ENCODE measurements at regions not wholly inside any gene's neighbourhood (a gene's known extent, or its start where the extent isn't known, plus 50 kb on each side); places are given as distances from the start of the nearest gene placed in this dataset.
A peak's percentile ranks its signal among the peaks of the same experiment; 100 is the strongest.

DNA sequence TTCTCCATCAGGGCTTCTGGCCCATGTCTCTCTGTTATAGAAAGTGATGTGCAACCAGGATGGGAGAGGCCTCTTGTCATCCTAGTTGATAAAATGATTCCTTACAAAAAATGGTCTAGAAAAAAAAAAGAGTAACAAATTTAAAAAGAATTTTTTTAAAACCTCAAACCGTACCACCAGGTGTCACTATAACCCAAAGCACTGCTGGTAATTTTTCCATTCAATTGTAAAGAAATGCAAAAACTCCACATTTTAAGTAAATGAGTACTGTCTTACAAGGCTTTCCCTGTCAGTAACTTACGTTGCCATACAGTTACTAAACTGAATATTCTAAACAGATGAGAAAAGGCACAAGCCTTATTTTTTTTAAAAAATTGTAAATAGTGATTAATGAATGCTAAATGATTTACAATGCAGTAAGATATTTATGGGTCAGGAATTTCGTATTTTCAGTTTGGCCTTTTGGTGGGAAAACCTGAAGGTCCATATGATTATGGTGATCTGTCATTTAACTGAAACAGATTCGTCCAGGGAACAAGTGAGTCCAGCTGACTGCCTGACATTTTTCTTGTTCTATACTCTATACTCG, 95.4 kb downstream of the OGFRL1 start:
- no peaks in the 10 kb centered on the region for H3K9me3 ChIP-seq (ENCODE audit: insufficient read depth, low read depth, low read length)
- no peaks in the 10 kb centered on the region for H3F3A ChIP-seq (ENCODE audit: low read depth)
- H3K4me1 ChIP-seq (ENCODE audit: insufficient read depth, low read length, poor library complexity, severe bottlenecking) = peaks cover 17% of the 10 kb centered on the region
- TF ChIP-seq EZH2phosphoT487 (IDR thresholded peaks at IDR 0.05; ENCODE audit: borderline replicate concordance) (no peak), CTCF (conservative IDR thresholded peaks at IDR 0.05; ENCODE audit: low read length) (peak; percentile 78)
- no peaks in the 10 kb centered on the region for H3K36me3 ChIP-seq (ENCODE audit: insufficient read depth, low read length)
- H4K20me1 ChIP-seq (ENCODE audit: insufficient read depth, low read length, poor library complexity, severe bottlenecking) = no peaks in the 10 kb centered on the region
- no peak overlapping the region for H3K9ac ChIP-seq (ENCODE audit: low read depth, low read length, poor library complexity, severe bottlenecking)
- H2AFZ ChIP-seq (ENCODE audit: low read length) = peak overlapping the region; percentile 59; the same call in 1 of the 2 replicates
- no peaks in the 10 kb centered on the region for H3K79me2 ChIP-seq (ENCODE audit: insufficient read depth, low read length)
- no peaks in the 10 kb centered on the region for H3K27me3 ChIP-seq (ENCODE audit: insufficient read depth, low read length, poor library complexity, severe bottlenecking)
- no peaks in the 10 kb centered on the region for H3K9me2 ChIP-seq (replicated peaks; ENCODE audit: low read depth, low read length)
- no peak overlapping the region for H3K4me3 ChIP-seq (ENCODE audit: low read length, poor library complexity, severe bottlenecking)
- peak overlapping the region; percentile 16 for H3K4me2 ChIP-seq (ENCODE audit: low read depth, low read length, poor library complexity, severe bottlenecking)

DNA sequence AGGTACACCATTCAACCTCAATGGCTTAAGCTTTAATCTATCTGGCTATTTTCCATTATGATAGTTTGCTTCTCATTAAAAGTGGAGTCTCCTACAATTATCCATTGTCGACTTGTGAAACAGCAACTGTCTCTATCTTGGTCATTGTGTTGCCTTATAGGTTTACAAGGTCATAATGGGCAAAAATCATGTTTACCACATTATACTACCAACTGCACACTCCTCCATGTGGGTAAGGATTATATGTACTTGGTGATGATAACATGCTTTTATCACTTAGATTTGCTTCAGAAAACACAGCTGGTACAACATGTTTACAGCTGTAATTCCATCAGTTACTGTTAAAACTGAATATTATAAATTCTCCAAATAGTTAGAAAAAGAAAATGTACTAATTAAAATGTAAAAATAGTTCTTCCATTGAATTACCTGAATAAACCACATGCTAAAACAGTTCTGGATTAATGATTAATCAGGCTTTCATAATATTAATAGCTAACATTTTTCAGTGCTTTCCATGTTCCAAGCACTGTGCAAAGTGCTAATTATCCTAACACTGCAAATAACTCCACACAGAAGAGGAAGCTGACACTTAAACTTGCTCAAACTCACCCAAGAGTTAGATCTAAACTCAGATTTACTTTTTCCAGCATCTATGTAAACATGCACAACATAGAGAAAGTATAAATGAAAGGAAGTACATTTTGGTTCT, 96.7 kb downstream of the OGFRL1 start:
- Histone ChIP-seq H3K27me3 (ENCODE audit: insufficient read depth, low read length, poor library complexity, severe bottlenecking) (no peaks in the 10 kb centered on the region), H3K4me2 (ENCODE audit: low read depth, low read length, poor library complexity, severe bottlenecking) (no peak overlapping the region), H2AFZ (ENCODE audit: low read length) (no peak overlapping the region), H4K20me1 (ENCODE audit: insufficient read depth, low read length, poor library complexity, severe bottlenecking) (no peaks in the 10 kb centered on the region), H3K9me2 (replicated peaks; ENCODE audit: low read depth, low read length) (no peaks in the 10 kb centered on the region), H3K36me3 (ENCODE audit: insufficient read depth, low read length) (no peaks in the 10 kb centered on the region), H3K4me3 (ENCODE audit: low read length, poor library complexity, severe bottlenecking) (no peak overlapping the region), H3K9me3 (ENCODE audit: insufficient read depth, low read depth, low read length) (no peaks in the 10 kb centered on the region), H3K9ac (ENCODE audit: low read depth, low read length, poor library complexity, severe bottlenecking) (no peak overlapping the region), H3K4me1 (ENCODE audit: insufficient read depth, low read length, poor library complexity, severe bottlenecking) (peaks cover 17% of the 10 kb centered on the region), H3F3A (ENCODE audit: low read depth) (no peaks in the 10 kb centered on the region), H3K79me2 (ENCODE audit: insufficient read depth, low read length) (no peaks in the 10 kb centered on the region)
- TF ChIP-seq EZH2phosphoT487 (IDR thresholded peaks at IDR 0.05; ENCODE audit: borderline replicate concordance) (no peak), CTCF (conservative IDR thresholded peaks at IDR 0.05; ENCODE audit: low read length) (no peak)

GRCh38 chr6:71386215-71386614, 97.6 kb downstream of the OGFRL1 start:
- H3K4me3 ChIP-seq (ENCODE audit: low read length, poor library complexity, severe bottlenecking) = no peak overlapping the region
- peaks cover 17% of the 10 kb centered on the region for H3K4me1 ChIP-seq (ENCODE audit: insufficient read depth, low read length, poor library complexity, severe bottlenecking)
- no peak for TF ChIP-seq EZH2phosphoT487 (IDR thresholded peaks at IDR 0.05; ENCODE audit: borderline replicate concordance)
- no peak for TF ChIP-seq CTCF (conservative IDR thresholded peaks at IDR 0.05; ENCODE audit: low read length)
- no peaks in the 10 kb centered on the region for H3K36me3 ChIP-seq (ENCODE audit: insufficient read depth, low read length)
- no peaks in the 10 kb centered on the region for H3K9me3 ChIP-seq (ENCODE audit: insufficient read depth, low read depth, low read length)
- H3K79me2 ChIP-seq (ENCODE audit: insufficient read depth, low read length) = no peaks in the 10 kb centered on the region
- no peaks in the 10 kb centered on the region for H4K20me1 ChIP-seq (ENCODE audit: insufficient read depth, low read length, poor library complexity, severe bottlenecking)
- no peaks in the 10 kb centered on the region for H3F3A ChIP-seq (ENCODE audit: low read depth)
- no peak overlapping the region for H3K4me2 ChIP-seq (ENCODE audit: low read depth, low read length, poor library complexity, severe bottlenecking)
- no peaks in the 10 kb centered on the region for H3K9me2 ChIP-seq (replicated peaks; ENCODE audit: low read depth, low read length)
- H3K27me3 ChIP-seq (ENCODE audit: insufficient read depth, low read length, poor library complexity, severe bottlenecking) = no peaks in the 10 kb centered on the region
- no peak overlapping the region for H2AFZ ChIP-seq (ENCODE audit: low read length)
- H3K9ac ChIP-seq (ENCODE audit: low read depth, low read length, poor library complexity, severe bottlenecking) = no peak overlapping the region

All from Loucy (cell line).